SHP77 treated with DMSO at 0.1 percent for 48 hours (cell line): ENCODE measurements at regions not wholly inside any gene's neighbourhood (a gene's known extent, or its start where the extent isn't known, plus 50 kb on each side); places are given as distances from the start of the nearest gene placed in this dataset.

Experiments used
- DNase-seq: peaks from one replicate; lab custom pipeline; 2025; lab: John Stamatoyannopoulos, UW

GRCh38 chr2:133811409-133812125 is 243.3 kb upstream of the NCKAP5 start:
- DNase-seq: no peak

- no peak for DNase-seq
Measured at GRCh38 chr2:133812826-133813617, 244.8 kb upstream of the NCKAP5 start.

DNA sequence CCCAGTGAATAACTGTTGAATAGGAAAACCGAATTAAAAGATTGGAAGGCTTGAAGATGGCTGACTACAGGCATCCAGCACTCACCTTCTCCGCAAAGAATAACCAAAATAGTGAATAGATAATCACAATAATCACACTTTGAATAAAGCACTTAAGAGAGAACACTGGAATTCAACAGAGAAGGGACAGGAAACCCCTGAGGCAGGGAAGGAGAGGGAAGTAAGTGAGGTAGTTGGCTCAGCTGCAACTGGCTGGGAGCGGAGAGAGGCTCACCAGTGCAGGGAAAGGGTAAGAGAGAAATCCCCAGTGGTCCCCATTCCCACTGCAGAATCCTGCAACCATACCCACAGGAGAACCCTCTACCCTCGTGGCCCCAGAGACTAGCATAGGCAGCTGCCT is 246.6 kb upstream of the NCKAP5 start:
- no peak for DNase-seq

- no peak for DNase-seq
Measured at GRCh38 chr2:133816037-133816436, 247.8 kb upstream of the NCKAP5 start.

- DNase-seq: no peak
Measured at GRCh38 chr2:133817680-133818566, 249.7 kb upstream of the NCKAP5 start.

- no peak for DNase-seq
Measured at GRCh38 chr2:133818661-133819060, 250.4 kb upstream of the NCKAP5 start.

DNA sequence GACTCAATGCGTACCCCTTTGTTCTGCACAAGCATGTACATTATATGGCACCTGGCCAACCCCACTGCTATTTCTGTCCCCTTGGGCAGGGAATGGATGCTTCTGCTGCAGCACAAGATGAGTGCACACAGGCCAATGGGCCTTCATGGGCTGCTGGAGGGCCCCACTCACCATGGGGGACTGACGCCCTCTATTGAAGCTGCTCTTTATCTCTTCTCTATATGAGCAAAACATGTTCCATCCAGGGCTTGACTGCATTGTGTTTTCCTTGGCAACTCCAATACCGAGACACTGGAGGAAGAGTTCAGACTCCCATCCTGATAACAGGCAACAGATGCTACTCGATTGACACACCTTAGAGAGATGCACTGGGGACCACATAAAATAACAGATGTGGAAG is 251.6 kb upstream of the NCKAP5 start:
- DNase-seq: no peak

GRCh38 chr2:133821107-133821760 is 253.0 kb upstream of the NCKAP5 start:
- no peak for DNase-seq

- DNase-seq: no peak
Measured at GRCh38 chr2:133822517-133823225, 254.4 kb upstream of the NCKAP5 start.

DNA sequence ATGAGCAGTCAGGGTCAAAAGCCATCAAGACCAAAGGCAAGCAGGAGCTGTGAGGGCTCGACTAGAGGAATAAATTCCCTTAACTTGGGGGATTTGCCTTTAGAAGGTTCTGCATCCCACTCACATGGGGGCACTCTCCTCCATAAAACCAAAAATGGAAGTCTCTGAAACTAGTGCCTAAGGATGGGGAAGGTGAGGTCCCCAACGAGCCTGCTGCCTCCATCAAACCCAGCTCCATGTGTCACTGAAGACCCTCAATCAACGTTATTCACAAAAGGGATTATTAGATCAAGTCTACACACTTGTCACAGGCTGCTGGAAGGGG is 254.9 kb upstream of the NCKAP5 start:
- no peak for DNase-seq

DNA sequence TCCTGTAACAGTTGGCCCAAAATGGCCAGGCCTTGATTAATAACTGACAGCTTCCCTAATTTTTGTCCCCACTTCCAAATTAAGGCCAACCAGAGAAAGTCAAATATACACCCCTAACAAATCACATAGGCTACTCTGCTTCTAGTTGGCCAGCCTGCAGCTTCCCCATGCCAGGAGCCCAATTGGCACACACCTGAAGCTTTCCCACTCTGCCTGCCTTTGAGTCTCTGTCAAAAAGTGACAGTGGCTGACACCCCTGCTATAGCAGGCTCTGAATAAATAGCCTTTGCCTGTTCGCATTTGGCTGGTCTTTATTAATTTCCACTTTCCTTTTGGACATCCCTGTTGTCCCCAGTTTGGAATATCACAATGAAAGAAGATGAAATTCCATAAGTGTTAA is 256.6 kb upstream of the NCKAP5 start:
- DNase-seq: no peak

DNA sequence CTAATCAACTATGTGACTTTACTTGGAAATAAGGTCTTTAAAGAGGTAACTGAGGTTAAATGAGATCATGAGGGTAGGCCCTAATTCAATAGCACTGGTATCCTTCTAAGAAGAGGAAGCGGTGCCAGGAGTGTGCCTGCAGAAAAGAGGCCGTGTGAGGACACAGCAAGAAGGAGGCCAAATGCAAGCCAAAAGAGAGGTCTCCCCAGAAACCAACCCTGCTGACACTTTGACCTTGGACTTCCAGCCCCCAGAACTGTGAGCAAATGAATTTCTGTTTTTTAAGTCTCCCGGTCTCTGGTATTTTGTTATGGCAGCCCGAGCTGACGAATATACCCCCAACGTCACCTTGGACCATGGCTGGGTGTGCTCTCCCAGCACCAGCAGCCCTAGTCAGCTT is 257.5 kb upstream of the NCKAP5 start:
- no peak for DNase-seq

GRCh38 chr2:133828913-133829312 is 260.6 kb upstream of the NCKAP5 start:
- DNase-seq: no peak

GRCh38 chr2:133829450-133830020 is 261.3 kb upstream of the NCKAP5 start:
- no peak for DNase-seq

DNA sequence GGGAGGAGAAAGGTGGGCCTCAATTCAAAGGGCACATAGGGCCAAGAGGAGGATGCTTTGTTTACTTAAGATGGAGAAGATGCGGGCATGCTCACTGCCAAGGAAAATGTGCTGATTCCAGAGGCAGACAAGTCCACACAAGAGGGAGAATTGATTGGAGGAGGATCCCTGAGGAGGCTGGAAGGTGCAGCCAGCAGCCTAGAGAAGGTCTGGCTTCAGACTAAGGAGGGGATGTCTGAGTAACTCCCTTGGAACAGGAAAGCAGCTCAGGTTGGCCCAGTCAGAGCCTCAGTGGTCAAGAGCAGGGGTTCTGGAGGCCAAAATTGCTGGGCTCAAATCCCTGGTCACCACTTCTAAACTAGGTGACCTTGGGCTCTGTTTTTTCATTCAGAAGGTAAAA is 265.5 kb upstream of the NCKAP5 start:
- no peak for DNase-seq

DNA sequence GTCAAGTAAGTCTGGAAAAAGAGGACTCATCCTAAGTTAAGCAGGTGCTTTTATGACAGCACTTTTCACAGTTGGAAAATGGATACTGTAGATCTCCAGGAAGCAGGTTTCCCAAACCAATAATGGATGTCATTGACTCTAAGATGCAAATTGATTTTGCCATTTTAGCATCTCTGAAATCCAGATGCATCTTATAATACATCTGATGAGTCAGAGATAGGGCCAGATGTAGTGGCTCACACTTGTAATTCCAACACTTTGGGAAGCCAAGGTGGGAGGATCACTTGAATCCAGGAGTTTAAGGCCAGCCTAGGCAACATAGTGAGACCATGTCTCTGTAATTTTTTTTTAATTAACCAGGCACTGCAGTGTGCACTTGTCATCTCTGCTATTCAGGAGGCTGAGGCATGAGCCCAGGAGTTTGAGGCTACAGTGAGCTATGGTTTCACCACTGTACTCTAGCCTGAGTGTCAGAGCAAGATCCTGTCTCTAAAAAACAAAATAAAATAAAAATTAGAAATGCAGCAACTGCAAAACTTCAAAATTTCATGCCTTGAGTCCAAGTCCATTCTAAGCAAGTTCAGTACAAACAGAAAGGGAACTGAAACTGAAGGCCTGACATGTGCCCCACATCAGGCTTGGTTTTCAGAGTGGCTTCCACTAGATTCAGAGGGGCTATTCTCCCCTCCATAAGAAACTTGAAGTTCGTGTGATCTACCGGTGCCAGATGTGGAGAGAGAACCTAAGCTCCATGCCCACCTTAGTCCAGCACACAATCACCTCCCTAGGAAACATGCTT is 267.8 kb upstream of the NCKAP5 start:
- DNase-seq: no peak

GRCh38 chr2:133836691-133837345 is 268.6 kb upstream of the NCKAP5 start:
- no peak for DNase-seq

DNA sequence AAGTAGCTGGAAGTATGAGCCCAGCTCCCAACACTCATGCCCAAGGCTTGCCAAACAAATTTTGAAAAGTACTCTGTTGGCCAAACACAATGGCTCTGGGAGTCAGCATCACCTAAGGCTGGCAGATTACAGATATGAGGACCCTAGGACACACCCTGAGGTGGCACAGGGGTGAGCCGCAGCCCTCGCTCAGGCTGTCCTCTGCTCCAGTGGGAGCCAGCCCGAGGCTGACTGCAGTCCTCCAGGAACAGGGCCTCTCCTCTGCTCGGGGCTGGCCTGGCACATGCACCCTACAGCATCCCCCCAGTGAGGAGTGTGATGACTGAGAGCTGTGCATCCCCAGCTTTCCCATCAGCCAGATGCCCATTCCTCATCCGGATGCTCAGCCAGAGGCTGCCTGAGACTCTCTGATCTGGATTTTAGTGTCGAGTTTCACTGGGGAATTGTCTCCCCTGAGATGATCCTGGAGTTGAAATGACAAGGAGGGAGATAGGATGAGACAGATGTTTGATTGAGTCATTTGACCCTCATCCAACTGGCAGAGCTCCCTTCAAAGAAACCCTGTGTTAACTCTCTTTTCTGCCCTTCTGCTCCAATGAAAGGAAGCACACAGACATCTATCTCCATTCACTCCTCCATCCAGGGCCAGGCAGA is 269.3 kb upstream of the NCKAP5 start:
- DNase-seq: no peak

GRCh38 chr2:133838642-133839365 is 270.5 kb upstream of the NCKAP5 start:
- DNase-seq: no peak
